Liver (tissue), 8 donors: ENCODE measurements at regions not wholly inside any gene's neighbourhood (a gene's known extent, or its start where the extent isn't known, plus 50 kb on each side); places are given as distances from the start of the nearest gene placed in this dataset.

Source experiments
- DNase-seq: peaks from one replicate; pipeline ENCODE4 v3.0.0-alpha.2; 2017; ENCODE audit warnings: low spot score
- H3K27ac ChIP-seq, 2 donors: one replicate each; pipeline ENCODE4 v1.7.0; 2013; ENCODE audit warnings: inconsistent platforms in 2 of 2, low read length in 2 of 2, control low read depth in 1 of 2, low read depth in 1 of 2, mild to moderate bottlenecking in 1 of 2
- H3K27me3 ChIP-seq, 4 donors: one replicate each; pipeline versions ENCODE4 v1.6.1 to v1.7.0; 2013; ENCODE audit warnings: low read length in 3 of 4, inconsistent platforms in 1 of 4, mild to moderate bottlenecking in 1 of 4, moderate library complexity in 1 of 4; ENCODE audit not compliant: control insufficient read depth in 4 of 4, insufficient read depth in 4 of 4
- H3K36me3 ChIP-seq, 4 donors: one replicate each; pipeline versions ENCODE4 v1.6.1 to v1.7.0; 2013; ENCODE audit warnings: low read length in 3 of 4, mild to moderate bottlenecking in 3 of 4, low read depth in 1 of 4, moderate library complexity in 1 of 4; ENCODE audit not compliant: control insufficient read depth in 4 of 4, insufficient read depth in 3 of 4
- H3K4me1 ChIP-seq, 4 donors: one replicate each; pipeline versions ENCODE4 v1.6.1 to v1.7.0; 2013; ENCODE audit warnings: low read length in 3 of 4, mild to moderate bottlenecking in 3 of 4, moderate library complexity in 1 of 4; ENCODE audit not compliant: control insufficient read depth in 4 of 4, insufficient read depth in 4 of 4
- H3K4me3 ChIP-seq, 3 donors: one replicate each; pipeline versions ENCODE4 v1.6.1 to v1.7.0; 2013; ENCODE audit warnings: low read length in 3 of 3, control low read depth in 1 of 3, low read depth in 1 of 3, mild to moderate bottlenecking in 1 of 3
- H3K9ac ChIP-seq, 2 donors: one replicate each; pipeline ENCODE4 v1.7.0; 2013; ENCODE audit warnings: low read length in 2 of 2, mild to moderate bottlenecking in 2 of 2, moderate library complexity in 2 of 2, control low read depth in 1 of 2, low read depth in 1 of 2
- H3K9me3 ChIP-seq, 4 donors: one replicate each; pipeline versions ENCODE4 v1.6.1 to v1.7.0; 2013; ENCODE audit warnings: low read length in 3 of 4; ENCODE audit not compliant: control insufficient read depth in 4 of 4
- EGR1 ChIP-seq, 2 donors: IDR thresholded peaks; 2 replicates each; pipeline ENCODE4 v1.6.1; 2016 to 2018; ENCODE audit warnings: antibody characterized with exemption in 2 of 2, low read depth in 2 of 2
- FOXA1 ChIP-seq: IDR thresholded peaks from 2 replicates; pipeline ENCODE4 v1.6.1; 2016; ENCODE audit warnings: antibody characterized with exemption
- HNF4G ChIP-seq: IDR thresholded peaks from 2 replicates; pipeline ENCODE4 v1.6.1; 2016; ENCODE audit warnings: antibody characterized with exemption
- JUND ChIP-seq, 2 donors: IDR thresholded peaks; 2 replicates each; pipeline ENCODE4 v1.6.1; 2016; ENCODE audit warnings: antibody characterized with exemption in 2 of 2
- NR2F2 ChIP-seq: IDR thresholded peaks from 2 replicates; pipeline ENCODE4 v1.6.1; 2016; ENCODE audit warnings: antibody characterized with exemption
- RAD21 ChIP-seq, 2 donors: IDR thresholded peaks; 2 replicates each; pipeline ENCODE4 v1.6.1; 2016; ENCODE audit warnings: antibody characterized with exemption in 2 of 2, mild to moderate bottlenecking in 2 of 2
- SP1 ChIP-seq: IDR thresholded peaks from 2 replicates; pipeline ENCODE4 v1.6.1; 2018; ENCODE audit warnings: antibody characterized with exemption, mild to moderate bottlenecking
- YY1 ChIP-seq: IDR thresholded peaks from 2 replicates; pipeline ENCODE4 v1.6.1; 2016; ENCODE audit warnings: antibody characterized with exemption, mild to moderate bottlenecking
- WGBS: extraction: QIAGEN DNeasy Blood & Tissue Kit; methylation state at CpG from one replicate; pipeline ENCODE4 v1.1.7; 2013; 5-methylcytosine and 5-hydroxymethylcytosine counted together
- TF ChIP-seq, protein P1 (sequence below): IDR thresholded peaks from 2 replicates; pipeline ENCODE4 v1.6.1; 2016; ENCODE audit warnings: antibody characterized with exemption
- TF ChIP-seq, protein P2 (sequence below): IDR thresholded peaks from 2 replicates; pipeline ENCODE4 v1.6.1; 2016; ENCODE audit warnings: antibody characterized with exemption, mild to moderate bottlenecking
- TF ChIP-seq, protein P3 (sequence below): fragments of 150-350 bp; IDR thresholded peaks from 2 replicates; pipeline ENCODE4 v1.5.1; 2017; ENCODE audit warnings: improper control_type of control experiment, low read depth, low read length; ENCODE audit not compliant: missing input control
- TF ChIP-seq, protein P4 (sequence below): IDR thresholded peaks from 2 replicates; pipeline ENCODE4 v1.6.1; 2016; ENCODE audit warnings: antibody characterized with exemption
- donor health status: healthy.
- donor health status: healthy.
- donor health status: healthy.
- donor health status: healthy.
- donor health status: healthy.

DNA sequence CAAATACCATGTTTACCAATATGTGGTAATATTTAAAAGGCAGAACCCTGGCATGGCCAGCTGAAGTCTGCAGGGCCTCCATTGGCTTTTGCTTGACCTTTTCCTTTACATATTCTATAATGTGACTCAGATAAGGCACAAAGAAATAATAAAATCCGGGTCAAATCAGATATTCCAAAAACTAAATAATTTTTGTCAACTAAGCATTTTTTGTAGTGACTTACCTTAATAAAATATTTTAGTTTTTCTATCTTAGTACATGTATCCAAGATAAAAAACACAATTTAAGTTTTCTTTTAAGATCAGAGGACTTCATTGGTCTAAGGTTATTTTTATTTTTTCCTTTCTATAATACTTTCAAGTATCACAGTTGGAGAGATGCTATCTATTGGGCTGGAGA is 179.4 kb upstream of the ADAMTS5 start:
- DNase-seq: no peak
- Histone ChIP-seq H3K36me3 (no peaks in the 10 kb centered on the region), H3K4me1 (no peaks in the 10 kb centered on the region), H3K27me3 (no peaks in the 10 kb centered on the region), H3K27ac (no peak overlapping the region), H3K9ac (no peak overlapping the region), H3K4me3 (no peak overlapping the region), H3K9me3 (peaks cover 0 to 3% (median 0%) of the 10 kb centered on the region in 4 donors)
- TF ChIP-seq, protein P1, sequence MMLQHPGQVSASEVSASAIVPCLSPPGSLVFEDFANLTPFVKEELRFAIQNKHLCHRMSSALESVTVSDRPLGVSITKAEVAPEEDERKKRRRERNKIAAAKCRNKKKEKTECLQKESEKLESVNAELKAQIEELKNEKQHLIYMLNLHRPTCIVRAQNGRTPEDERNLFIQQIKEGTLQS: no peak
- TF ChIP-seq HNF4G (no peak), JUND (IDR thresholded peaks at IDR 0.05) (no peak)
- TF ChIP-seq, protein P2, sequence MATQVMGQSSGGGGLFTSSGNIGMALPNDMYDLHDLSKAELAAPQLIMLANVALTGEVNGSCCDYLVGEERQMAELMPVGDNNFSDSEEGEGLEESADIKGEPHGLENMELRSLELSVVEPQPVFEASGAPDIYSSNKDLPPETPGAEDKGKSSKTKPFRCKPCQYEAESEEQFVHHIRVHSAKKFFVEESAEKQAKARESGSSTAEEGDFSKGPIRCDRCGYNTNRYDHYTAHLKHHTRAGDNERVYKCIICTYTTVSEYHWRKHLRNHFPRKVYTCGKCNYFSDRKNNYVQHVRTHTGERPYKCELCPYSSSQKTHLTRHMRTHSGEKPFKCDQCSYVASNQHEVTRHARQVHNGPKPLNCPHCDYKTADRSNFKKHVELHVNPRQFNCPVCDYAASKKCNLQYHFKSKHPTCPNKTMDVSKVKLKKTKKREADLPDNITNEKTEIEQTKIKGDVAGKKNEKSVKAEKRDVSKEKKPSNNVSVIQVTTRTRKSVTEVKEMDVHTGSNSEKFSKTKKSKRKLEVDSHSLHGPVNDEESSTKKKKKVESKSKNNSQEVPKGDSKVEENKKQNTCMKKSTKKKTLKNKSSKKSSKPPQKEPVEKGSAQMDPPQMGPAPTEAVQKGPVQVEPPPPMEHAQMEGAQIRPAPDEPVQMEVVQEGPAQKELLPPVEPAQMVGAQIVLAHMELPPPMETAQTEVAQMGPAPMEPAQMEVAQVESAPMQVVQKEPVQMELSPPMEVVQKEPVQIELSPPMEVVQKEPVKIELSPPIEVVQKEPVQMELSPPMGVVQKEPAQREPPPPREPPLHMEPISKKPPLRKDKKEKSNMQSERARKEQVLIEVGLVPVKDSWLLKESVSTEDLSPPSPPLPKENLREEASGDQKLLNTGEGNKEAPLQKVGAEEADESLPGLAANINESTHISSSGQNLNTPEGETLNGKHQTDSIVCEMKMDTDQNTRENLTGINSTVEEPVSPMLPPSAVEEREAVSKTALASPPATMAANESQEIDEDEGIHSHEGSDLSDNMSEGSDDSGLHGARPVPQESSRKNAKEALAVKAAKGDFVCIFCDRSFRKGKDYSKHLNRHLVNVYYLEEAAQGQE: no peak
- TF ChIP-seq, protein P3, sequence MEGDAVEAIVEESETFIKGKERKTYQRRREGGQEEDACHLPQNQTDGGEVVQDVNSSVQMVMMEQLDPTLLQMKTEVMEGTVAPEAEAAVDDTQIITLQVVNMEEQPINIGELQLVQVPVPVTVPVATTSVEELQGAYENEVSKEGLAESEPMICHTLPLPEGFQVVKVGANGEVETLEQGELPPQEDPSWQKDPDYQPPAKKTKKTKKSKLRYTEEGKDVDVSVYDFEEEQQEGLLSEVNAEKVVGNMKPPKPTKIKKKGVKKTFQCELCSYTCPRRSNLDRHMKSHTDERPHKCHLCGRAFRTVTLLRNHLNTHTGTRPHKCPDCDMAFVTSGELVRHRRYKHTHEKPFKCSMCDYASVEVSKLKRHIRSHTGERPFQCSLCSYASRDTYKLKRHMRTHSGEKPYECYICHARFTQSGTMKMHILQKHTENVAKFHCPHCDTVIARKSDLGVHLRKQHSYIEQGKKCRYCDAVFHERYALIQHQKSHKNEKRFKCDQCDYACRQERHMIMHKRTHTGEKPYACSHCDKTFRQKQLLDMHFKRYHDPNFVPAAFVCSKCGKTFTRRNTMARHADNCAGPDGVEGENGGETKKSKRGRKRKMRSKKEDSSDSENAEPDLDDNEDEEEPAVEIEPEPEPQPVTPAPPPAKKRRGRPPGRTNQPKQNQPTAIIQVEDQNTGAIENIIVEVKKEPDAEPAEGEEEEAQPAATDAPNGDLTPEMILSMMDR: no peak
- 57% methylated on average over 1 of the region's 1 CpG for WGBS

DNA sequence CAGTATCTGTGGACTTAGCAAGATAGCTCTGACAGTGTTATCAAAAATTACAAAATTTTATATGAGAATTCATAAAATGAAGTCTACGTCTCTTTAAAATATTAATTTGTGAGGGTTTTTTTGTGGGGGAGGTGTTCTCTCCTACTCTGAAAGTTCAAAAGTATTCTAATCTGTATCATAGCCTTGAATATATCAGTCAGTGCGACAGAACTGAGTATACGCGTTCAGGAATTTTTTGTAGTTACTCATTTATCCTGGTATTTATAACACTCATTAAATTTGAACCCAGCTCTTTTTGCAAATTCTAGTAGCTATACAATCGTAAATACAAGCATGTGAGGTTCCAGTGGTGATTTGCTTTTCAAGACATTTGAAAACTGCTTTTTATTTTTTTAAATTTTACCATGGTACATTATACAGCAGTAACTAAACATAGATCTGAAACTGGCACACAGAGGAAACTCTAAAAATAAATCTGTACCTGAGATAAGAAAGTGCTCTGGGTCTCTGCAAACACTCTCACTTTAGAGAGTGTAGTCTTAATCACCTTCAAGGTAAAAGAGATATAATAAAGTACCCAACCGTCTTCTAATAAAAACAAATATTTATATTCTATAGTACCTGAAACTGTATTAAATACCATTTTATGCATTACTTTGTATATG is 178.4 kb upstream of the ADAMTS5 start:
- TF ChIP-seq YY1: no peak
- TF ChIP-seq SP1: no peak
- TF ChIP-seq, protein P2: no peak
- TF ChIP-seq RAD21 (IDR thresholded peaks at IDR 0.05): no peak
- no peak for TF ChIP-seq HNF4G
- TF ChIP-seq, protein P1: no peak
- no peak for TF ChIP-seq NR2F2
- TF ChIP-seq EGR1 (IDR thresholded peaks at IDR 0.05; ENCODE audit: low read depth in 2 of 2): no peak
- TF ChIP-seq, protein P4, sequence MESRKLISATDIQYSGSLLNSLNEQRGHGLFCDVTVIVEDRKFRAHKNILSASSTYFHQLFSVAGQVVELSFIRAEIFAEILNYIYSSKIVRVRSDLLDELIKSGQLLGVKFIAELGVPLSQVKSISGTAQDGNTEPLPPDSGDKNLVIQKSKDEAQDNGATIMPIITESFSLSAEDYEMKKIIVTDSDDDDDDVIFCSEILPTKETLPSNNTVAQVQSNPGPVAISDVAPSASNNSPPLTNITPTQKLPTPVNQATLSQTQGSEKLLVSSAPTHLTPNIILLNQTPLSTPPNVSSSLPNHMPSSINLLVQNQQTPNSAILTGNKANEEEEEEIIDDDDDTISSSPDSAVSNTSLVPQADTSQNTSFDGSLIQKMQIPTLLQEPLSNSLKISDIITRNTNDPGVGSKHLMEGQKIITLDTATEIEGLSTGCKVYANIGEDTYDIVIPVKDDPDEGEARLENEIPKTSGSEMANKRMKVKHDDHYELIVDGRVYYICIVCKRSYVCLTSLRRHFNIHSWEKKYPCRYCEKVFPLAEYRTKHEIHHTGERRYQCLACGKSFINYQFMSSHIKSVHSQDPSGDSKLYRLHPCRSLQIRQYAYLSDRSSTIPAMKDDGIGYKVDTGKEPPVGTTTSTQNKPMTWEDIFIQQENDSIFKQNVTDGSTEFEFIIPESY: no peak
- no peak for TF ChIP-seq FOXA1
- no peak for TF ChIP-seq JUND (IDR thresholded peaks at IDR 0.05)
- Histone ChIP-seq H3K9me3 (peaks cover 0 to 3% (median 0%) of the 10 kb centered on the region in 4 donors), H3K4me3 (no peak overlapping the region), H3K4me1 (no peaks in the 10 kb centered on the region), H3K27me3 (peaks cover 0 to 2% (median 0%) of the 10 kb centered on the region in 4 donors), H3K36me3 (no peaks in the 10 kb centered on the region), H3K9ac (no peak overlapping the region), H3K27ac (no peak overlapping the region)
- DNase-seq: no peak
- WGBS: 78% methylated on average over 6 of the region's 6 CpGs
